MG63 (cell line): ENCODE measurements at regions not wholly inside any gene's neighbourhood (a gene's known extent, or its start where the extent isn't known, plus 50 kb on each side); places are given as distances from the start of the nearest gene placed in this dataset.
"Not testable (repeated sequence)": the region's sequence is repeated elsewhere in the genome, so short reads cannot be mapped to it uniquely, and the experiment has no call there.

Source experiments
- DNase-seq: peaks from one replicate; pipeline ENCODE4 v3.0.0-alpha.2; 2020
- H3K27me3 ChIP-seq: fragments of 250-450 bp; sonication (Bioruptor Pico); 2 replicates; pipeline ENCODE4 v1.5.1; 2020; ENCODE audit warnings: mild to moderate bottlenecking, moderate library complexity
- H3K36me3 ChIP-seq: fragments of 250-450 bp; sonication (Bioruptor Pico); 2 replicates; pipeline ENCODE4 v1.5.1; 2020; ENCODE audit warnings: mild to moderate bottlenecking, moderate library complexity
- H3K4me3 ChIP-seq: fragments of 250-450 bp; sonication (Bioruptor Pico); 2 replicates; pipeline ENCODE4 v1.5.1; 2020; ENCODE audit warnings: mild to moderate bottlenecking, moderate library complexity
- H3K9me3 ChIP-seq: fragments of 250-450 bp; sonication (Bioruptor Pico); 2 replicates; pipeline ENCODE4 v1.5.1; 2020; ENCODE audit warnings: mild to moderate bottlenecking, moderate library complexity

GRCh38 chr13:66237411-66238062 lies 992.6 kb downstream of the PCDH9 start:
- H3K9me3 ChIP-seq: no peaks in the 10 kb centered on the region
- H3K4me3 ChIP-seq: no peak overlapping the region
- H3K27me3 ChIP-seq: no peaks in the 10 kb centered on the region
- no peak for DNase-seq
- no peaks in the 10 kb centered on the region for H3K36me3 ChIP-seq

- H3K4me3 ChIP-seq: no peak overlapping the region
- DNase-seq: no peak
- H3K27me3 ChIP-seq: no peaks in the 10 kb centered on the region
- H3K36me3 ChIP-seq: no peaks in the 10 kb centered on the region
- H3K9me3 ChIP-seq: no peaks in the 10 kb centered on the region
Measured at GRCh38 chr13:66234159-66234558, 996.0 kb downstream of the PCDH9 start.

- H3K36me3 ChIP-seq, H3K4me3 ChIP-seq, DNase-seq, H3K27me3 ChIP-seq, H3K9me3 ChIP-seq: not testable (repeated sequence)
Measured at GRCh38 chr13:66231958-66232357, 998.2 kb downstream of the PCDH9 start.

- Histone ChIP-seq H3K27me3 (no peaks in the 10 kb centered on the region), H3K36me3 (no peaks in the 10 kb centered on the region), H3K9me3 (no peaks in the 10 kb centered on the region), H3K4me3 (no peak overlapping the region)
- no peak for DNase-seq
Measured at GRCh38 chr13:66225072-66225471, 1005.1 kb downstream of the PCDH9 start.

GRCh38 chr13:66224663-66225062 lies 1005.5 kb downstream of the PCDH9 start:
- DNase-seq: no peak
- no peaks in the 10 kb centered on the region for H3K27me3 ChIP-seq
- no peaks in the 10 kb centered on the region for H3K36me3 ChIP-seq
- no peaks in the 10 kb centered on the region for H3K9me3 ChIP-seq
- no peak overlapping the region for H3K4me3 ChIP-seq

- Histone ChIP-seq H3K9me3 (no peaks in the 10 kb centered on the region), H3K27me3 (no peaks in the 10 kb centered on the region), H3K4me3 (no peak overlapping the region), H3K36me3 (no peaks in the 10 kb centered on the region)
- DNase-seq: no peak
Measured at GRCh38 chr13:66222926-66223325, 1007.2 kb downstream of the PCDH9 start.

GRCh38 chr13:66222127-66222526 lies 1008.0 kb downstream of the PCDH9 start:
- H3K36me3 ChIP-seq: no peaks in the 10 kb centered on the region
- no peaks in the 10 kb centered on the region for H3K27me3 ChIP-seq
- no peak overlapping the region for H3K4me3 ChIP-seq
- H3K9me3 ChIP-seq: no peaks in the 10 kb centered on the region
- no peak for DNase-seq

- H3K9me3 ChIP-seq: no peaks in the 10 kb centered on the region
- no peaks in the 10 kb centered on the region for H3K36me3 ChIP-seq
- no peak for DNase-seq
- H3K4me3 ChIP-seq: no peak overlapping the region
- H3K27me3 ChIP-seq: no peaks in the 10 kb centered on the region
Measured at GRCh38 chr13:66219506-66219905, 1010.6 kb downstream of the PCDH9 start.

- no peak overlapping the region for H3K4me3 ChIP-seq
- no peak for DNase-seq
- no peaks in the 10 kb centered on the region for H3K27me3 ChIP-seq
- H3K36me3 ChIP-seq: no peaks in the 10 kb centered on the region
- no peaks in the 10 kb centered on the region for H3K9me3 ChIP-seq
Measured at GRCh38 chr13:66218583-66218982, 1011.6 kb downstream of the PCDH9 start.

- no peaks in the 10 kb centered on the region for H3K36me3 ChIP-seq
- DNase-seq: no peak
Measured at GRCh38 chr13:66216728-66217127, 1013.4 kb downstream of the PCDH9 start.

GRCh38 chr13:66214467-66214866 lies 1015.7 kb downstream of the PCDH9 start:
- no peaks in the 10 kb centered on the region for H3K36me3 ChIP-seq
- no peaks in the 10 kb centered on the region for H3K27me3 ChIP-seq
- no peak overlapping the region for H3K4me3 ChIP-seq
- DNase-seq: no peak
- H3K9me3 ChIP-seq: no peaks in the 10 kb centered on the region

More at GRCh38 chr13:66216728-66217127, 1013.4 kb downstream of the PCDH9 start:
- no peak overlapping the region for H3K4me3 ChIP-seq
- H3K27me3 ChIP-seq: no peaks in the 10 kb centered on the region
- H3K9me3 ChIP-seq: no peaks in the 10 kb centered on the region

- DNase-seq: no peak
- Histone ChIP-seq H3K27me3 (no peaks in the 10 kb centered on the region), H3K4me3 (no peak overlapping the region), H3K36me3 (no peaks in the 10 kb centered on the region), H3K9me3 (no peaks in the 10 kb centered on the region)
Measured at GRCh38 chr13:66212511-66212910, 1017.6 kb downstream of the PCDH9 start.

GRCh38 chr13:66210677-66211076 lies 1019.5 kb downstream of the PCDH9 start:
- H3K9me3 ChIP-seq: no peaks in the 10 kb centered on the region
- H3K36me3 ChIP-seq: no peaks in the 10 kb centered on the region
- H3K27me3 ChIP-seq: no peaks in the 10 kb centered on the region
- peak; percentile 11 for DNase-seq
- no peak overlapping the region for H3K4me3 ChIP-seq

GRCh38 chr13:66208589-66208988 lies 1021.5 kb downstream of the PCDH9 start:
- H3K36me3 ChIP-seq: no peaks in the 10 kb centered on the region
- H3K9me3 ChIP-seq: no peaks in the 10 kb centered on the region
- DNase-seq: no peak
- no peaks in the 10 kb centered on the region for H3K27me3 ChIP-seq
- no peak overlapping the region for H3K4me3 ChIP-seq

- H3K27me3 ChIP-seq: no peaks in the 10 kb centered on the region
- no peaks in the 10 kb centered on the region for H3K9me3 ChIP-seq
- no peak overlapping the region for H3K4me3 ChIP-seq
- no peak for DNase-seq
- no peaks in the 10 kb centered on the region for H3K36me3 ChIP-seq
Measured at GRCh38 chr13:66207610-66208009, 1022.5 kb downstream of the PCDH9 start.

- no peak for DNase-seq
- no peaks in the 10 kb centered on the region for H3K36me3 ChIP-seq
- H3K9me3 ChIP-seq: no peaks in the 10 kb centered on the region
- H3K4me3 ChIP-seq: no peak overlapping the region
- H3K27me3 ChIP-seq: no peaks in the 10 kb centered on the region
Measured at GRCh38 chr13:66205807-66206206, 1024.3 kb downstream of the PCDH9 start.

- H3K4me3 ChIP-seq: no peak overlapping the region
- no peaks in the 10 kb centered on the region for H3K27me3 ChIP-seq
- H3K36me3 ChIP-seq: no peaks in the 10 kb centered on the region
- no peak for DNase-seq
- H3K9me3 ChIP-seq: no peaks in the 10 kb centered on the region
Measured at GRCh38 chr13:66200555-66200954, 1029.6 kb downstream of the PCDH9 start.

GRCh38 chr13:66195238-66195637 lies 1034.9 kb downstream of the PCDH9 start:
- no peaks in the 10 kb centered on the region for H3K36me3 ChIP-seq
- no peak overlapping the region for H3K4me3 ChIP-seq
- H3K27me3 ChIP-seq: no peaks in the 10 kb centered on the region
- no peaks in the 10 kb centered on the region; the same call in 1 of the 2 replicates for H3K9me3 ChIP-seq
- DNase-seq: no peak

- H3K4me3 ChIP-seq: no peak overlapping the region
- no peaks in the 10 kb centered on the region for H3K36me3 ChIP-seq
- H3K9me3 ChIP-seq: no peaks in the 10 kb centered on the region; the same call in 1 of the 2 replicates
Measured at GRCh38 chr13:66189986-66190385, 1040.2 kb downstream of the PCDH9 start.

More at GRCh38 chr13:66189986-66190385, 1040.2 kb downstream of the PCDH9 start:
- H3K27me3 ChIP-seq: no peaks in the 10 kb centered on the region
- DNase-seq: no peak
